ENCODE measurements at regions not wholly inside any gene's neighbourhood (a gene's known extent, or its start where the extent isn't known, plus 50 kb on each side); places are given as distances from the start of the nearest gene placed in this dataset.

GRCh38 chr6:3549314-3549940 lies 92.6 kb upstream of the SLC22A23 start:
- TF ChIP-seq REST (IDR thresholded peaks at IDR 0.05; ENCODE audit: unreplicated experiment): no peak
- TF ChIP-seq CTCF (conservative IDR thresholded peaks at IDR 0.05; ENCODE audit: low read depth in 2 of 2): no peak
- TF ChIP-seq EZH2phosphoT487 (IDR thresholded peaks at IDR 0.05; ENCODE audit: unreplicated experiment): no peak
- TF ChIP-seq POLR2AphosphoS5 (IDR thresholded peaks at IDR 0.05; ENCODE audit: low read depth): no peak
- no peak for TF ChIP-seq ZNF114 (CRISPR knock-in tag; IDR thresholded peaks at IDR 0.05)
- TF ChIP-seq EZH2 (IDR thresholded peaks at IDR 0.05; ENCODE audit: low read depth, unreplicated experiment): no peak
- TF ChIP-seq JUNB (IDR thresholded peaks at IDR 0.05; ENCODE audit: unreplicated experiment): no peak
- no peak for TF ChIP-seq CREB1 (CRISPR knock-in tag; IDR thresholded peaks at IDR 0.05; ENCODE audit: low read depth)
- TF ChIP-seq ZNF462 (CRISPR knock-in tag; IDR thresholded peaks at IDR 0.05): no peak
- TF ChIP-seq NANOG (IDR thresholded peaks at IDR 0.05; ENCODE audit: borderline replicate concordance): no peak
- TF ChIP-seq ETS1 (IDR thresholded peaks at IDR 0.05): no peak
- TF ChIP-seq ZNF331 (CRISPR knock-in tag; IDR thresholded peaks at IDR 0.05; ENCODE audit: low read depth): no peak
- no peak for TF ChIP-seq STAT1 (IDR thresholded peaks at IDR 0.05; ENCODE audit: unreplicated experiment)
